Thoracic aorta (tissue), 2 donors: ENCODE measurements at regions not wholly inside any gene's neighbourhood (a gene's known extent, or its start where the extent isn't known, plus 50 kb on each side); places are given as distances from the start of the nearest gene placed in this dataset.

ENCODE experiments used
- ATAC-seq: fragments of 150-250 bp; one replicate; pipeline ENCODE4 v1.8.0; 2017; ENCODE audit warnings: low read depth; ENCODE audit not compliant: insufficient number of reproducible peaks, low FRiP score
- DNase-seq: peaks from one replicate; pipeline ENCODE4 v3.0.0-alpha.2; 2020; ENCODE audit warnings: low spot score
- H3K27ac ChIP-seq, 2 donors: fragments of 200-600 bp; sonication (generic); 1 replicate in 1 of 2; 2 replicates in 1 of 2; pipeline ENCODE4 v1.5.1; 2016; ENCODE audit warnings: mild to moderate bottlenecking in 2 of 2, moderate library complexity in 2 of 2
- H3K27me3 ChIP-seq: fragments of 200-600 bp; sonication (generic); replicated peaks from 2 replicates; pipeline ENCODE4 v1.6.0; 2016; ENCODE audit warnings: mild to moderate bottlenecking; ENCODE audit not compliant: insufficient read depth
- H3K36me3 ChIP-seq: fragments of 200-600 bp; sonication (generic); one replicate; pipeline ENCODE4 v1.5.1; 2016
- H3K4me1 ChIP-seq, 2 donors: fragments of 200-600 bp; sonication (generic); 1 replicate in 1 of 2; 2 replicates in 1 of 2; pipeline versions ENCODE4 v1.5.1 to v1.6.0; 2016; ENCODE audit warnings: low read depth in 2 of 2, mild to moderate bottlenecking in 1 of 2; ENCODE audit not compliant: control insufficient read depth in 1 of 2
- H3K4me3 ChIP-seq: fragments of 200-600 bp; sonication (generic); 2 replicates; pipeline ENCODE4 v1.5.1; 2016; ENCODE audit warnings: mild to moderate bottlenecking
- H3K9me3 ChIP-seq: fragments of 200-600 bp; sonication (generic); 2 replicates; pipeline ENCODE4 v1.5.1; 2016
- CTCF ChIP-seq: fragments of 200-600 bp; sonication (generic); IDR thresholded peaks from one replicate; pipeline ENCODE4 v1.5.1; 2019; ENCODE audit warnings: antibody characterized with exemption

DNA sequence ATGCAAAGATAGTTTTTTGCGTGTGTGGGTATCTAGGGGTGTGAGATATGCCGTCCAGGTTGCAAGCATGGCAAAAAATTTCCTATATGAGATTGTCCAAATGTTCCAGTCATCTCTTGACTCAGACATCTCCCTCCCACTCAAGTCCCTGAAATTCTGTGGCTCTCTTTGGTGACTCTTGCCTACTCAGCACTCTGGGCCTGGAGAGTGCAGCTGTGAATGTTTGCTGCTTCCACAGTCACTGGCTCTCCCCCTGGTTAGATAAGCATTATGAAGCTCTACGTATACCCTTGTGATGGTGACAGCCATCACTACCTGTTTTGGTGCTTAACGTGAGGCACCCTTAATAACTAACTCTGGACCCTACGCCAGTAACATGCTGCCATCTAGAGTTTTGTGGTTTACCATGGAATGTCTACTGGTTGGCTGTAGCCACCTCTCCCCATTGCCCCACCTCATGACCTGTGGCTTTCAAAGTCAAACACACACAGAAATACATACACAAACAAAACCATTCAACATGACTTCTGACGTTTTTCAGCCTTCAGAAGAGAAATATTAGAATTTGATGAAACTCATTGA, 621.9 kb upstream of the CITED2 start:
- H3K36me3 ChIP-seq: no peaks in the 10 kb centered on the region
- no peaks in the 10 kb centered on the region for H3K9me3 ChIP-seq
- no peak for TF ChIP-seq CTCF
- ATAC-seq (no peak), DNase-seq (no peak)
- no peaks in the 10 kb centered on the region for H3K27me3 ChIP-seq
- no peak overlapping the region for H3K4me3 ChIP-seq
- no peak overlapping the region for H3K27ac ChIP-seq
- H3K4me1 ChIP-seq: peaks cover 0 to 2% of the 10 kb centered on the region in 2 donors

GRCh38 chr6:139994998-139995397, 620.5 kb upstream of the CITED2 start:
- peaks cover 6 to 15% of the 10 kb centered on the region in 2 donors for H3K4me1 ChIP-seq
- H3K4me3 ChIP-seq: no peak overlapping the region
- no peaks in the 10 kb centered on the region for H3K9me3 ChIP-seq
- no peaks in the 10 kb centered on the region for H3K36me3 ChIP-seq
- H3K27me3 ChIP-seq: no peaks in the 10 kb centered on the region
- DNase-seq: no peak
- no peak for TF ChIP-seq CTCF
- H3K27ac ChIP-seq: no peak overlapping the region
- no peak for ATAC-seq

DNA sequence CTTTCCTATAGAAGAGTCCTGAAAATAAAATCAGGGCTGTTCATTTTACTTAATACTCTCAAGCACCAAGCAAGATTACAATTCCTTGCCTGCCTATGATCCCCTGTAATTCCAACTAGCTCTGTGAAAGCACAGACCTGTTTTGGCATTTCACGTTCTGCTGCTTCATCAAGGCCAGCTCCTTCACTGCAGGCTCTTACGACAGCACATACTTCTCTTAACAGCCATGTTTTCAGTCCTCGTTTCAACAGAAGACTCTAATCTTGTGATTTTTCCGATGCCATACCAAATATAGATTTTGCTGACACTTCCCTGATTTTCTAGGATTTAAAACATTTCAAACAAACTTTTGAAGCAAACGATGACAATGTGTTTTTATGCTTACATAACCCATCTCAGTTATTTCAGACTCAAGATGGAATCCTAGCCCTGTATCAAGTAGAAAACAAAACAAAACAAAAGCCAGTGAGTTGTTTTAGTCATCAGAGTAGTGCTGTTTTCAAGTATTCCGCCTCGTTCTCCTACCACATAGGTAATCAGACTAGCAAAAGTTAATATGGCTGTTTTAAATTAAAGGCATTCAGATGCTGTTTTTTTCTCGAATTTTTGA, 616.5 kb upstream of the CITED2 start:
- Histone ChIP-seq H3K36me3 (no peaks in the 10 kb centered on the region), H3K27me3 (no peaks in the 10 kb centered on the region), H3K9me3 (no peaks in the 10 kb centered on the region), H3K27ac (peak overlapping the region; percentile 49 to 51), H3K4me3 (peak overlapping the region; percentile 41), H3K4me1 (peaks cover 6 to 18% of the 10 kb centered on the region in 2 donors)
- TF ChIP-seq CTCF: no peak
- DNase-seq (no peak), ATAC-seq (peak; percentile 72)

GRCh38 chr6:139990026-139990686, 615.7 kb upstream of the CITED2 start:
- Histone ChIP-seq H3K36me3 (no peaks in the 10 kb centered on the region), H3K27me3 (no peaks in the 10 kb centered on the region), H3K4me3 (no peak overlapping the region), H3K9me3 (no peaks in the 10 kb centered on the region), H3K27ac (peak overlapping the region; percentile 49 to 51), H3K4me1 (peaks cover 6 to 18% of the 10 kb centered on the region in 2 donors)
- ATAC-seq (no peak), DNase-seq (no peak)
- no peak for TF ChIP-seq CTCF

GRCh38 chr6:139988685-139989084, 614.2 kb upstream of the CITED2 start:
- no peaks in the 10 kb centered on the region for H3K27me3 ChIP-seq
- DNase-seq (no peak), ATAC-seq (no peak)
- TF ChIP-seq CTCF: no peak
- H3K36me3 ChIP-seq: no peaks in the 10 kb centered on the region
- peaks cover 6 to 25% of the 10 kb centered on the region in 2 donors for H3K4me1 ChIP-seq
- H3K9me3 ChIP-seq: no peaks in the 10 kb centered on the region
- H3K4me3 ChIP-seq: no peak overlapping the region
- H3K27ac ChIP-seq: no peak overlapping the region
